Tibial artery (tissue), 4 donors: ENCODE measurements at regions not wholly inside any gene's neighbourhood (a gene's known extent, or its start where the extent isn't known, plus 50 kb on each side); places are given as distances from the start of the nearest gene placed in this dataset.

Source experiments
- DNase-seq, 2 donors: peaks; one replicate each; pipeline ENCODE4 v3.0.0-alpha.2; 2019
- H3K27ac ChIP-seq, 2 donors: fragments of 200-600 bp; sonication (generic) in 1 of 2; 1 replicate in 1 of 2; 2 replicates in 1 of 2; pipeline ENCODE4 v1.5.1; 2018 to 2019; ENCODE audit warnings: mild to moderate bottlenecking in 1 of 2
- H3K27me3 ChIP-seq, 2 donors: fragments of 200-600 bp; sonication (generic) in 1 of 2; one replicate each; pipeline versions ENCODE4 v1.5.1 to v1.6.0; 2016 to 2019
- H3K36me3 ChIP-seq, 3 donors: fragments of 200-600 bp; sonication (generic) in 2 of 3; one replicate each; pipeline ENCODE4 v1.5.1; 2016 to 2019; ENCODE audit warnings: mild to moderate bottlenecking in 2 of 3
- H3K4me1 ChIP-seq, 4 donors: fragments of 200-600 bp; sonication (generic) in 2 of 4; 1 replicate in 3 of 4; 2 replicates in 1 of 4; pipeline ENCODE4 v1.5.1; 2016 to 2019
- H3K4me3 ChIP-seq, 2 donors: fragments of 200-600 bp; sonication (generic) in 1 of 2; 1 replicate in 1 of 2; 2 replicates in 1 of 2; pipeline ENCODE4 v1.5.1; 2018 to 2019; ENCODE audit warnings: mild to moderate bottlenecking in 2 of 2
- H3K9me3 ChIP-seq, 3 donors: fragments of 200-600 bp; sonication (generic) in 1 of 3; one replicate each; pipeline ENCODE4 v1.5.1; 2016 to 2019
- CTCF ChIP-seq, 2 experiments: fragments of 200-600 bp in 1 of 2; fragments of 450-650 bp in 1 of 2; IDR thresholded peaks; one replicate each; pipeline ENCODE4 v1.5.1; 2017 to 2019; ENCODE audit warnings: antibody characterized with exemption in 2 of 2, mild to moderate bottlenecking in 1 of 2, moderate library complexity in 1 of 2
- intact Hi-C: fragments of 100-400 bp; cut with DNase I; formaldehyde crosslinking; loops from one replicate; pipeline ENCODE4 v1.15.0; 2023; ENCODE audit warnings: low total_unique reads

GRCh38 chr13:90519157-90519556 is 828.3 kb upstream of the MIR17HG start:
- H3K4me1 ChIP-seq: no peaks in the 10 kb centered on the region
- no peak for TF ChIP-seq CTCF (IDR thresholded peaks at IDR 0.05)
- peaks cover 0 to 15% (median 4%) of the 10 kb centered on the region in 3 donors for H3K9me3 ChIP-seq
- H3K27ac ChIP-seq: no peak overlapping the region
- intact Hi-C loops: no loop called here
- no peaks in the 10 kb centered on the region for H3K27me3 ChIP-seq
- DNase-seq: no peak
- H3K36me3 ChIP-seq: no peaks in the 10 kb centered on the region
- H3K4me3 ChIP-seq: no peak overlapping the region

- intact Hi-C loops: no loop called here
- no peaks in the 10 kb centered on the region for H3K27me3 ChIP-seq
Observed at GRCh38 chr13:90526711-90527110, 820.8 kb upstream of the MIR17HG start.

GRCh38 chr13:90531744-90532143 is 815.7 kb upstream of the MIR17HG start:
- no peaks in the 10 kb centered on the region for H3K36me3 ChIP-seq
- no peaks in the 10 kb centered on the region for H3K4me1 ChIP-seq
- H3K27me3 ChIP-seq: no peaks in the 10 kb centered on the region
- no peak for TF ChIP-seq CTCF (IDR thresholded peaks at IDR 0.05)
- H3K27ac ChIP-seq: no peak overlapping the region
- no peaks in the 10 kb centered on the region for H3K9me3 ChIP-seq
- no peak for DNase-seq
- no peak overlapping the region for H3K4me3 ChIP-seq
- intact Hi-C loops: no loop called here

More at GRCh38 chr13:90526711-90527110, 820.8 kb upstream of the MIR17HG start:
- Histone ChIP-seq H3K27ac (no peak overlapping the region), H3K4me1 (no peaks in the 10 kb centered on the region), H3K9me3 (peaks cover 0 to 8% (median 4%) of the 10 kb centered on the region in 3 donors), H3K4me3 (no peak overlapping the region), H3K36me3 (no peaks in the 10 kb centered on the region)
- TF ChIP-seq CTCF (IDR thresholded peaks at IDR 0.05): no peak
- no peak for DNase-seq

- intact Hi-C loops: no loop called here
- H3K9me3 ChIP-seq: no peaks in the 10 kb centered on the region
- H3K4me3 ChIP-seq: no peak overlapping the region
- no peak for TF ChIP-seq CTCF (IDR thresholded peaks at IDR 0.05)
- no peak overlapping the region for H3K27ac ChIP-seq
- H3K4me1 ChIP-seq: no peaks in the 10 kb centered on the region
- DNase-seq: no peak
- H3K27me3 ChIP-seq: no peaks in the 10 kb centered on the region
- no peaks in the 10 kb centered on the region for H3K36me3 ChIP-seq
Observed at GRCh38 chr13:90532861-90533492, 814.5 kb upstream of the MIR17HG start.

- intact Hi-C loops: no loop called here
- Histone ChIP-seq H3K27ac (no peak overlapping the region), H3K27me3 (no peaks in the 10 kb centered on the region), H3K36me3 (no peaks in the 10 kb centered on the region), H3K9me3 (no peaks in the 10 kb centered on the region), H3K4me3 (no peak overlapping the region), H3K4me1 (no peaks in the 10 kb centered on the region)
- no peak for DNase-seq
- TF ChIP-seq CTCF (IDR thresholded peaks at IDR 0.05): no peak
Observed at GRCh38 chr13:90533866-90534265, 813.6 kb upstream of the MIR17HG start.
